GM13976 (cell line): ENCODE measurements at regions not wholly inside any gene's neighbourhood (a gene's known extent, or its start where the extent isn't known, plus 50 kb on each side); places are given as distances from the start of the nearest gene placed in this dataset.
A peak's percentile ranks its signal among the peaks of the same experiment; 100 is the strongest.
"Not testable (repeated sequence)": the region's sequence is repeated elsewhere in the genome, so short reads cannot be mapped to it uniquely, and the experiment has no call there.

Source experiments
- DNase-seq: peaks from one replicate; pipeline ENCODE4 v3.0.0; 2012; ENCODE audit warnings: low spot score
- CTCF ChIP-seq: IDR thresholded peaks from 2 replicates; pipeline ENCODE4 v1.5.1; 2012; ENCODE audit warnings: borderline replicate concordance, mild to moderate bottlenecking; ENCODE audit not compliant: insufficient read depth; ENCODE audit errors: extremely low read depth, missing control alignments, control extremely low read depth
- in situ Hi-C: fragments of 300-500 bp; cut with MboI; formaldehyde crosslinking; loops from one replicate; pipeline ENCODE4 v1.12.0; 2022; ENCODE audit warnings: low sequenced_read_pairs, mixed read lengths, inconsistent platforms; ENCODE audit not compliant: unreplicated experiment

GRCh38 chr7:1355568-1356340 lies 103.5 kb downstream of the MICALL2 start:
- no peak for TF ChIP-seq CTCF

GRCh38 chr7:1356853-1357252 lies 102.4 kb downstream of the MICALL2 start:
- in situ Hi-C loops, result not testable (repeated sequence)

More at GRCh38 chr7:1355568-1356340, 103.5 kb downstream of the MICALL2 start:
- DNase-seq, result no peak
- in situ Hi-C loops, result no loop called here

GRCh38 chr7:1357260-1357600 lies 102.0 kb downstream of the MICALL2 start:
- in situ Hi-C loops, DNase-seq: not testable (repeated sequence)

More at GRCh38 chr7:1356853-1357252, 102.4 kb downstream of the MICALL2 start:
- DNase-seq, result not testable (repeated sequence)

- TF ChIP-seq CTCF, result no peak
- in situ Hi-C loops, result no loop called here
- DNase-seq, result peak; percentile 47
Observed at GRCh38 chr7:1357601-1358271, 101.5 kb downstream of the MICALL2 start.

- DNase-seq, result no peak
- TF ChIP-seq CTCF, result no peak
- in situ Hi-C loops, result no loop called here
Observed at GRCh38 chr7:1358376-1359050, 100.8 kb downstream of the MICALL2 start.

GRCh38 chr7:1359051-1359400 lies 100.2 kb downstream of the MICALL2 start:
- TF ChIP-seq CTCF, result no peak
- in situ Hi-C loops, result no loop called here
- DNase-seq, result no peak

GRCh38 chr7:1359681-1360485 lies 99.4 kb downstream of the MICALL2 start:
- in situ Hi-C loops, result no loop called here
- no peak for TF ChIP-seq CTCF
- no peak for DNase-seq
